ENCODE measurements at regions not wholly inside any gene's neighbourhood (a gene's known extent, or its start where the extent isn't known, plus 50 kb on each side); places are given as distances from the start of the nearest gene placed in this dataset.

DNA sequence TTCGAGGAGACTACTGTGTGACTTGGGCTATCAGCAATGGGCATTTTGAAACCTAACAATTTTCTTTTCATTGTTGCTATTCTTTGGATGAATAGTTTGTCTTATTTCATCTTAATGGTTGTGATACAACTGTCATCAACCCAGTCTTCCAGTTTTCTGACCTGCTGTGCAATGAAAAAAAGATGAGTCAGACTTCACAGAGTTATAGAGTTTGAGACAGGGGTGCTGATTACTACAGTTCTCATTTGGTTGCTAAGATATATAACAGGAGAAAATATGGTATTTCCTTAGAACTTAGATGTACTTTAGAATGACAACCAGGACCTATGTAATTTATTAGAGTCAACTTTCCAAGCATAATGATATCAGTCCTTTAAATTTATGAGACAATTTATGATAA lies 564.4 kb upstream of the NUDT12 start:
- Histone ChIP-seq H3K27me3 (ENCODE audit: insufficient read depth, low read length) (no peaks in the 10 kb centered on the region), H3K4me3 (replicated peaks in 1 of 2; ENCODE audit: low read depth in 1 of 2, low read length in 2 of 2) (no peak overlapping the region), H3K9me3 (ENCODE audit: control insufficient read depth in 1 of 2, insufficient read depth in 1 of 2, low read depth in 1 of 2, low read length in 2 of 2) (no peaks in the 10 kb centered on the region), H3K79me2 (ENCODE audit: insufficient read depth, low read length) (no peaks in the 10 kb centered on the region), H3K36me3 (ENCODE audit: control insufficient read depth in 1 of 2, insufficient read depth in 2 of 2, low read length in 2 of 2) (no peaks in the 10 kb centered on the region), H3K4me2 (ENCODE audit: low read length) (no peak overlapping the region), H3K9me2 (ENCODE audit: insufficient read depth) (no peaks in the 10 kb centered on the region; the same call in 1 of the 2 replicates), H3K9ac (ENCODE audit: low read length) (no peak overlapping the region), H2AFZ (ENCODE audit: low read depth, low read length, poor library complexity, severe bottlenecking) (no peak overlapping the region), H4K20me1 (ENCODE audit: insufficient read depth) (no peaks in the 10 kb centered on the region), H3K4me1 (ENCODE audit: control insufficient read depth in 1 of 2, insufficient read depth in 2 of 2, low read length in 2 of 2) (no peaks in the 10 kb centered on the region), H3K27ac (ENCODE audit: low read depth, low read length) (no peak overlapping the region)
- RAD21 ChIA-PET (ENCODE audit: low non-redundant PET in 1 of 2, low total read pairs in 2 of 2, uncharacterized antibody in 2 of 2, unreplicated experiment in 2 of 2): no interaction called here
- CTCF ChIA-PET: no interaction called here
- no TSS peak for BruUV-seq (replicated peaks)
- TF ChIP-seq SRF (IDR thresholded peaks at IDR 0.05; ENCODE audit: low read depth): no peak
- TF ChIP-seq CEBPB (IDR thresholded peaks at IDR 0.05; ENCODE audit: low read depth): no peak
- no peak for TF ChIP-seq ZFX (IDR thresholded peaks at IDR 0.05)
- TF ChIP-seq, protein P1, sequence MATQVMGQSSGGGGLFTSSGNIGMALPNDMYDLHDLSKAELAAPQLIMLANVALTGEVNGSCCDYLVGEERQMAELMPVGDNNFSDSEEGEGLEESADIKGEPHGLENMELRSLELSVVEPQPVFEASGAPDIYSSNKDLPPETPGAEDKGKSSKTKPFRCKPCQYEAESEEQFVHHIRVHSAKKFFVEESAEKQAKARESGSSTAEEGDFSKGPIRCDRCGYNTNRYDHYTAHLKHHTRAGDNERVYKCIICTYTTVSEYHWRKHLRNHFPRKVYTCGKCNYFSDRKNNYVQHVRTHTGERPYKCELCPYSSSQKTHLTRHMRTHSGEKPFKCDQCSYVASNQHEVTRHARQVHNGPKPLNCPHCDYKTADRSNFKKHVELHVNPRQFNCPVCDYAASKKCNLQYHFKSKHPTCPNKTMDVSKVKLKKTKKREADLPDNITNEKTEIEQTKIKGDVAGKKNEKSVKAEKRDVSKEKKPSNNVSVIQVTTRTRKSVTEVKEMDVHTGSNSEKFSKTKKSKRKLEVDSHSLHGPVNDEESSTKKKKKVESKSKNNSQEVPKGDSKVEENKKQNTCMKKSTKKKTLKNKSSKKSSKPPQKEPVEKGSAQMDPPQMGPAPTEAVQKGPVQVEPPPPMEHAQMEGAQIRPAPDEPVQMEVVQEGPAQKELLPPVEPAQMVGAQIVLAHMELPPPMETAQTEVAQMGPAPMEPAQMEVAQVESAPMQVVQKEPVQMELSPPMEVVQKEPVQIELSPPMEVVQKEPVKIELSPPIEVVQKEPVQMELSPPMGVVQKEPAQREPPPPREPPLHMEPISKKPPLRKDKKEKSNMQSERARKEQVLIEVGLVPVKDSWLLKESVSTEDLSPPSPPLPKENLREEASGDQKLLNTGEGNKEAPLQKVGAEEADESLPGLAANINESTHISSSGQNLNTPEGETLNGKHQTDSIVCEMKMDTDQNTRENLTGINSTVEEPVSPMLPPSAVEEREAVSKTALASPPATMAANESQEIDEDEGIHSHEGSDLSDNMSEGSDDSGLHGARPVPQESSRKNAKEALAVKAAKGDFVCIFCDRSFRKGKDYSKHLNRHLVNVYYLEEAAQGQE (IDR thresholded peaks at IDR 0.05; ENCODE audit: low read depth): no peak
- TF ChIP-seq CBX3 (IDR thresholded peaks at IDR 0.05; ENCODE audit: low read depth): no peak
- no peak for TF ChIP-seq SIN3A (IDR thresholded peaks at IDR 0.05; ENCODE audit: low read depth)
- TF ChIP-seq EGR1 (IDR thresholded peaks at IDR 0.05; ENCODE audit: low read depth): no peak
- no peak for TF ChIP-seq ZNF274 (IDR thresholded peaks at IDR 0.05; ENCODE audit: low read depth, low read length)
- TF ChIP-seq, protein P2, sequence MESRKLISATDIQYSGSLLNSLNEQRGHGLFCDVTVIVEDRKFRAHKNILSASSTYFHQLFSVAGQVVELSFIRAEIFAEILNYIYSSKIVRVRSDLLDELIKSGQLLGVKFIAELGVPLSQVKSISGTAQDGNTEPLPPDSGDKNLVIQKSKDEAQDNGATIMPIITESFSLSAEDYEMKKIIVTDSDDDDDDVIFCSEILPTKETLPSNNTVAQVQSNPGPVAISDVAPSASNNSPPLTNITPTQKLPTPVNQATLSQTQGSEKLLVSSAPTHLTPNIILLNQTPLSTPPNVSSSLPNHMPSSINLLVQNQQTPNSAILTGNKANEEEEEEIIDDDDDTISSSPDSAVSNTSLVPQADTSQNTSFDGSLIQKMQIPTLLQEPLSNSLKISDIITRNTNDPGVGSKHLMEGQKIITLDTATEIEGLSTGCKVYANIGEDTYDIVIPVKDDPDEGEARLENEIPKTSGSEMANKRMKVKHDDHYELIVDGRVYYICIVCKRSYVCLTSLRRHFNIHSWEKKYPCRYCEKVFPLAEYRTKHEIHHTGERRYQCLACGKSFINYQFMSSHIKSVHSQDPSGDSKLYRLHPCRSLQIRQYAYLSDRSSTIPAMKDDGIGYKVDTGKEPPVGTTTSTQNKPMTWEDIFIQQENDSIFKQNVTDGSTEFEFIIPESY (IDR thresholded peaks at IDR 0.05; ENCODE audit: extremely low read depth, insufficient replicate concordance, low read length): no peak
- no peak for TF ChIP-seq TCF7L2 (IDR thresholded peaks at IDR 0.05; ENCODE audit: borderline replicate concordance, extremely low read depth, insufficient read depth, insufficient read length)
- TF ChIP-seq, protein P3, sequence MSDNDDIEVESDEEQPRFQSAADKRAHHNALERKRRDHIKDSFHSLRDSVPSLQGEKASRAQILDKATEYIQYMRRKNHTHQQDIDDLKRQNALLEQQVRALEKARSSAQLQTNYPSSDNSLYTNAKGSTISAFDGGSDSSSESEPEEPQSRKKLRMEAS (IDR thresholded peaks at IDR 0.05): no peak
- no peak for TF ChIP-seq YY1 (IDR thresholded peaks at IDR 0.05; ENCODE audit: extremely low read depth, insufficient replicate concordance, low read depth, low read length)
- no peak for TF ChIP-seq JUND (IDR thresholded peaks at IDR 0.05)
- TF ChIP-seq ELF1 (IDR thresholded peaks at IDR 0.05; ENCODE audit: borderline replicate concordance, low read depth): no peak
- TF ChIP-seq EZH2 (IDR thresholded peaks at IDR 0.05): no peak
- TF ChIP-seq, protein P4, sequence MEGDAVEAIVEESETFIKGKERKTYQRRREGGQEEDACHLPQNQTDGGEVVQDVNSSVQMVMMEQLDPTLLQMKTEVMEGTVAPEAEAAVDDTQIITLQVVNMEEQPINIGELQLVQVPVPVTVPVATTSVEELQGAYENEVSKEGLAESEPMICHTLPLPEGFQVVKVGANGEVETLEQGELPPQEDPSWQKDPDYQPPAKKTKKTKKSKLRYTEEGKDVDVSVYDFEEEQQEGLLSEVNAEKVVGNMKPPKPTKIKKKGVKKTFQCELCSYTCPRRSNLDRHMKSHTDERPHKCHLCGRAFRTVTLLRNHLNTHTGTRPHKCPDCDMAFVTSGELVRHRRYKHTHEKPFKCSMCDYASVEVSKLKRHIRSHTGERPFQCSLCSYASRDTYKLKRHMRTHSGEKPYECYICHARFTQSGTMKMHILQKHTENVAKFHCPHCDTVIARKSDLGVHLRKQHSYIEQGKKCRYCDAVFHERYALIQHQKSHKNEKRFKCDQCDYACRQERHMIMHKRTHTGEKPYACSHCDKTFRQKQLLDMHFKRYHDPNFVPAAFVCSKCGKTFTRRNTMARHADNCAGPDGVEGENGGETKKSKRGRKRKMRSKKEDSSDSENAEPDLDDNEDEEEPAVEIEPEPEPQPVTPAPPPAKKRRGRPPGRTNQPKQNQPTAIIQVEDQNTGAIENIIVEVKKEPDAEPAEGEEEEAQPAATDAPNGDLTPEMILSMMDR (IDR thresholded peaks at IDR 0.05 in 2 of 3, conservative IDR thresholded peaks at IDR 0.05 in 1 of 3; ENCODE audit: borderline replicate concordance in 1 of 3, insufficient read depth in 1 of 3, low read depth in 2 of 3, low read length in 2 of 3): no peak
- TF ChIP-seq, protein P5, sequence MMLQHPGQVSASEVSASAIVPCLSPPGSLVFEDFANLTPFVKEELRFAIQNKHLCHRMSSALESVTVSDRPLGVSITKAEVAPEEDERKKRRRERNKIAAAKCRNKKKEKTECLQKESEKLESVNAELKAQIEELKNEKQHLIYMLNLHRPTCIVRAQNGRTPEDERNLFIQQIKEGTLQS (IDR thresholded peaks at IDR 0.05): no peak
- no peak for TF ChIP-seq SP1 (IDR thresholded peaks at IDR 0.05; ENCODE audit: low read depth)
- TF ChIP-seq FOSL1 (IDR thresholded peaks at IDR 0.05; ENCODE audit: low read depth): no peak
- no peak for TF ChIP-seq RAD21 (IDR thresholded peaks at IDR 0.05; ENCODE audit: low read depth)
- no peak for ATAC-seq
- intact Hi-C loops (cut with micrococcal nuclease): no loop called here
- DNase-seq (ENCODE audit: low read depth, low spot score): no peak
- POLR2A ChIA-PET: no interaction called here

All from HCT116 (cell line).